IMR-90 (cell line): ENCODE measurements at regions not wholly inside any gene's neighbourhood (a gene's known extent, or its start where the extent isn't known, plus 50 kb on each side); places are given as distances from the start of the nearest gene placed in this dataset.

Source experiments
- ATAC-seq: fragments of 200-7000 bp; cut with Tn5 transposase; 2 replicates; pipeline ENCODE4 v1.9.1; 2020; ENCODE audit warnings: low read depth, mild to moderate bottlenecking, moderate library complexity
- BruUV-seq: library from RNA; stranded (reverse); fragments of 400-500 nt; replicated peaks from 2 replicates; lab custom pipeline; 2021; lab: Mats Ljungman, UMichigan
- CTCF ChIA-PET: fragments of 300-600 bp; formaldehyde crosslinking; extraction: SDS; loops from one replicate; lab custom pipeline; 2021; ENCODE audit warnings: antibody characterized with exemption; lab: Yijun Ruan, JAX
- POLR2A ChIA-PET: fragments of 300-600 bp; sonication (Branson Sonifier 250); formaldehyde crosslinking; loops from one replicate; lab custom pipeline; 2022; ENCODE audit warnings: antibody characterized with exemption; ENCODE audit not compliant: unreplicated experiment; lab: Charles Lee
- DNase-seq: peaks from one replicate; pipeline ENCODE4 v3.0.0; 2013
- H2AFZ ChIP-seq: replicated peaks from 2 replicates; pipeline ENCODE3; 2013; ENCODE audit warnings: low read length, mild to moderate bottlenecking; ENCODE audit not compliant: poor library complexity
- H2AK5ac ChIP-seq: 2 replicates; pipeline ENCODE4 v1.6.1; 2013; ENCODE audit warnings: low read depth, low read length, inconsistent platforms
- H2AK9ac ChIP-seq: replicated peaks from 2 replicates; pipeline ENCODE3; 2013; ENCODE audit warnings: mild to moderate bottlenecking, low read depth, low read length, moderate library complexity; ENCODE audit not compliant: poor library complexity
- H2BK120ac ChIP-seq: 2 replicates; pipeline ENCODE4 v1.6.1; 2013; ENCODE audit warnings: low read depth, low read length, inconsistent platforms
- H2BK15ac ChIP-seq: 3 replicates; pipeline ENCODE4 v1.6.1; 2013; ENCODE audit warnings: low read depth, low read length, inconsistent platforms
- H2BK20ac ChIP-seq: 2 replicates; pipeline ENCODE4 v1.6.1; 2013; ENCODE audit warnings: low read depth, mild to moderate bottlenecking, inconsistent platforms, low read length, moderate library complexity
- H2BK5ac ChIP-seq: 2 replicates; pipeline ENCODE4 v1.6.1; 2013; ENCODE audit warnings: mild to moderate bottlenecking, low read depth, low read length, inconsistent platforms; ENCODE audit not compliant: poor library complexity, severe bottlenecking
- H3K14ac ChIP-seq: replicated peaks from 2 replicates; pipeline ENCODE4 v1.6.1; 2013; ENCODE audit warnings: low read depth, low read length, inconsistent platforms
- H3K18ac ChIP-seq: 2 replicates; pipeline ENCODE4 v1.6.1; 2013; ENCODE audit warnings: low read depth, low read length, control low read depth
- H3K23ac ChIP-seq: 2 replicates; pipeline ENCODE4 v1.6.1; 2013; ENCODE audit warnings: low read depth, low read length, inconsistent platforms
- H3K27ac ChIP-seq: 2 replicates; pipeline ENCODE4 v1.5.1; 2013; ENCODE audit warnings: mild to moderate bottlenecking, control low read depth, low read length; ENCODE audit not compliant: insufficient read depth
- H3K27me3 ChIP-seq: 2 replicates; pipeline ENCODE4 v1.6.1; 2013; ENCODE audit warnings: low read length; ENCODE audit not compliant: control insufficient read depth, insufficient read depth
- H3K36me3 ChIP-seq: 2 replicates; pipeline ENCODE4 v1.6.1; 2013; ENCODE audit warnings: low read length, mixed read lengths; ENCODE audit not compliant: control insufficient read depth, insufficient read depth
- H3K4ac ChIP-seq: 2 replicates; pipeline ENCODE4 v1.6.1; 2013; ENCODE audit warnings: low read depth, low read length, inconsistent platforms
- H3K4me1 ChIP-seq: 2 replicates; pipeline ENCODE4 v1.6.1; 2013; ENCODE audit warnings: low read length, mixed read lengths; ENCODE audit not compliant: control insufficient read depth, insufficient read depth
- H3K4me2 ChIP-seq: 2 replicates; pipeline ENCODE4 v1.6.1; 2013; ENCODE audit warnings: low read depth, mild to moderate bottlenecking, control low read depth, low read length, moderate library complexity
- H3K4me3 ChIP-seq: 2 replicates; pipeline ENCODE4 v1.5.1; 2013; ENCODE audit warnings: low read depth, mild to moderate bottlenecking, control low read depth, low read length, moderate library complexity; ENCODE audit not compliant: insufficient read depth
- H3K56ac ChIP-seq: 2 replicates; pipeline ENCODE4 v1.6.1; 2013; ENCODE audit warnings: low read length, inconsistent platforms; ENCODE audit not compliant: insufficient read depth; ENCODE audit errors: extremely low read depth
- H3K79me1 ChIP-seq, 2 experiments: 2 replicates each; pipeline ENCODE4 v1.6.1; 2013; ENCODE audit warnings: low read length in 2 of 2, inconsistent platforms in 1 of 2, low read depth in 1 of 2
- H3K9ac ChIP-seq: 2 replicates; pipeline ENCODE4 v1.6.1; 2013; ENCODE audit warnings: low read depth, low read length, control low read depth
- H3K9me1 ChIP-seq: 2 replicates; pipeline ENCODE4 v1.6.1; 2013; ENCODE audit warnings: low read length, inconsistent platforms; ENCODE audit not compliant: insufficient read depth
- H3K9me3 ChIP-seq: 2 replicates; pipeline ENCODE4 v1.6.1; 2013; ENCODE audit warnings: low read length; ENCODE audit not compliant: control insufficient read depth, insufficient read depth
- H4K20me1 ChIP-seq: 2 replicates; pipeline ENCODE4 v1.6.1; 2013; ENCODE audit warnings: low read length, inconsistent platforms; ENCODE audit not compliant: insufficient read depth
- H4K5ac ChIP-seq: 2 replicates; pipeline ENCODE4 v1.6.1; 2013; ENCODE audit warnings: mild to moderate bottlenecking, low read depth, low read length, control low read depth
- H4K8ac ChIP-seq, 2 experiments: 2 replicates each; pipeline ENCODE4 v1.6.1; 2013; ENCODE audit warnings: low read depth in 2 of 2, low read length in 2 of 2, control low read depth in 1 of 2, inconsistent platforms in 1 of 2
- H4K91ac ChIP-seq: 2 replicates; pipeline ENCODE4 v1.6.1; 2013; ENCODE audit warnings: low read depth, low read length, inconsistent platforms; ENCODE audit not compliant: insufficient read depth
- CEBPB ChIP-seq: IDR thresholded peaks from 2 replicates; pipeline ENCODE4 v1.6.1; 2012; ENCODE audit warnings: low read depth, low read length, improper control_type of control experiment
- CHD1 ChIP-seq: IDR thresholded peaks from 2 replicates; pipeline ENCODE4 v1.6.1; 2012; ENCODE audit warnings: low read depth, low read length, improper control_type of control experiment
- CTCF ChIP-seq: conservative IDR thresholded peaks from 2 replicates; pipeline ENCODE4 v1.5.1; 2012; ENCODE audit warnings: mild to moderate bottlenecking, low read depth, low read length, improper control_type of control experiment
- MAZ ChIP-seq: IDR thresholded peaks from 2 replicates; pipeline ENCODE4 v1.6.1; 2012; ENCODE audit warnings: low read depth, mild to moderate bottlenecking, low read length, improper control_type of control experiment, moderate library complexity, borderline replicate concordance
- MXI1 ChIP-seq: IDR thresholded peaks from 2 replicates; pipeline ENCODE4 v1.6.1; 2012; ENCODE audit warnings: low read depth, mild to moderate bottlenecking, low read length, moderate library complexity, borderline replicate concordance
- POLR2A ChIP-seq: IDR thresholded peaks from 2 replicates; pipeline ENCODE4 v1.6.1; 2012; ENCODE audit warnings: mild to moderate bottlenecking, low read depth, low read length
- SMC3 ChIP-seq: fragments of 150-350 bp; IDR thresholded peaks from 2 replicates; pipeline ENCODE4 v1.6.1; 2016; ENCODE audit warnings: low read depth, mild to moderate bottlenecking, antibody characterized with exemption, low read length, moderate library complexity
- USF2 ChIP-seq: fragments of 150-350 bp; IDR thresholded peaks from 2 replicates; pipeline ENCODE4 v1.6.1; 2017; ENCODE audit warnings: mild to moderate bottlenecking, antibody characterized with exemption, low read length, low read depth
- WGBS, 2 experiments: methylation state at CpG; one replicate each; pipeline versions ENCODE4 v1.1.5 to v1.1.7; 2013; ENCODE audit warnings: missing lambda C conversion rate in 2 of 2; ENCODE audit not compliant: insufficient read length in 1 of 2; ENCODE audit errors: extremely low coverage in 2 of 2; 5-methylcytosine and 5-hydroxymethylcytosine counted together
- dilution Hi-C: fragments of 300-500 bp; cut with HindIII; formaldehyde crosslinking; loops from one replicate; pipeline ENCODE4 v1.14.3; 2018; ENCODE audit warnings: low sequenced_read_pairs; ENCODE audit not compliant: unreplicated experiment
- in situ Hi-C: fragments of 300-500 bp; cut with MboI; formaldehyde crosslinking; loops from 3 replicates; pipeline ENCODE4 v1.14.3; 2019; ENCODE audit warnings: low sequenced_read_pairs, inconsistent platforms, mixed read lengths
- intact Hi-C: fragments of 100-400 bp; cut with micrococcal nuclease; formaldehyde crosslinking; loops from 2 replicates; pipeline ENCODE4 v1.10.0; 2022

GRCh38 chr3:118577055-118577777, 457.4 kb downstream of the IGSF11 start:
- no peak overlapping the region for H3K23ac ChIP-seq
- no peak overlapping the region for H3K4me2 ChIP-seq
- H2BK5ac ChIP-seq, result no peak overlapping the region
- CTCF ChIA-PET, result no interaction called here
- no peak overlapping the region for H3K14ac ChIP-seq
- no peaks in the 10 kb centered on the region for H3K27me3 ChIP-seq
- H2BK20ac ChIP-seq, result no peak overlapping the region
- POLR2A ChIA-PET, result no interaction called here
- no peaks in the 10 kb centered on the region for H3K9me1 ChIP-seq
- no peak overlapping the region for H2BK15ac ChIP-seq
- no peak overlapping the region for H2AK5ac ChIP-seq
- TF ChIP-seq USF2 (no peak), CHD1 (no peak), SMC3 (no peak), CEBPB (no peak), MAZ (no peak), POLR2A (no peak), MXI1 (no peak), CTCF (no peak)
- no peak overlapping the region for H4K5ac ChIP-seq
- dilution Hi-C loops, result no loop called here
- no peak overlapping the region for H2AK9ac ChIP-seq
- H3K79me1 ChIP-seq, result no peaks in the 10 kb centered on the region
- intact Hi-C loops, result no loop called here
- in situ Hi-C loops, result no loop called here
- no peak overlapping the region for H3K9ac ChIP-seq
- no peak overlapping the region for H4K91ac ChIP-seq
- no TSS peak for BruUV-seq
- H3K56ac ChIP-seq, result no peak overlapping the region
- ATAC-seq, result no peak
- H3K18ac ChIP-seq, result no peak overlapping the region
- no peak for DNase-seq
- H2AFZ ChIP-seq, result no peak overlapping the region
- H3K4me3 ChIP-seq, result no peak overlapping the region
- no peak overlapping the region for H2BK120ac ChIP-seq
- H3K4ac ChIP-seq, result no peak overlapping the region
- no peaks in the 10 kb centered on the region for H4K20me1 ChIP-seq
- H4K8ac ChIP-seq, result no peak overlapping the region
- WGBS, 2 experiments, result 0% methylated on average over 1 of the region's 3 CpGs; no CpG with 5 or more reads in 1 of the 2 experiments
- no peaks in the 10 kb centered on the region for H3K36me3 ChIP-seq
- H3K9me3 ChIP-seq, result peaks cover 2% of the 10 kb centered on the region; the same call in 1 of the 2 replicates
- no peaks in the 10 kb centered on the region for H3K4me1 ChIP-seq
- no peak overlapping the region for H3K27ac ChIP-seq
